SIG-M5 treated with dmso at 0.1 percent for 504 hours (cell line): ENCODE measurements at regions not wholly inside any gene's neighbourhood (a gene's known extent, or its start where the extent isn't known, plus 50 kb on each side); places are given as distances from the start of the nearest gene placed in this dataset.
"Not testable (repeated sequence)": the region's sequence is repeated elsewhere in the genome, so short reads cannot be mapped to it uniquely, and the experiment has no call there.

Experiments
- DNase-seq: peaks from one replicate; lab custom pipeline; 2025; ENCODE audit not compliant: unreplicated experiment; lab: John Stamatoyannopoulos, UW

GRCh38 chr6:15742013-15742412 is 79.2 kb upstream of the DTNBP1 start:
- DNase-seq = not testable (repeated sequence)

- DNase-seq = no peak
These were observed 78.6 kb upstream of the DTNBP1 start for GRCh38 chr6:15741405-15741804.

- no peak for DNase-seq
These were observed 77.0 kb upstream of the DTNBP1 start for GRCh38 chr6:15739867-15740266.

DNA sequence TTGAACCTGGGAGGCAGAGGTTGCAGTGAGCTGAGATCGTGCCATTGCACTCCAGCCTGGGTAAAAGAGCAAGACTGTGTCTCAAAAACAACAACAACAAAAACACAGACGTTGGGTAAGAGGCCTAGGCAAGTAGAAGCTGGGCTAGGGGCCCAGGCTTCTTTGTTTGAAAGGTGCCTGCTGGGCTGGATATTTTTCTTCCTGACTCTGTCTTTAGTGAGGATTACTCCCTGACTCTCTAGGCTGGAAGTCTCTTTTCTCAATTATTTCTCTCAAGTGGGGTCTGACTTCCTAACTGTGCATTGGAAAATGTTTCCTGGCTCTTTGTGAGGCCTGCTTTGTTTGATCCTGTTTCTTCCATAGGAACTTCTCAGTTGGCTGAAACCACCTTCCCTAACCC is 76.5 kb upstream of the DTNBP1 start:
- no peak for DNase-seq

- not testable (repeated sequence) for DNase-seq
These were observed 75.4 kb upstream of the DTNBP1 start for GRCh38 chr6:15738195-15738594.

- DNase-seq = no peak
These were observed 73.5 kb upstream of the DTNBP1 start for GRCh38 chr6:15736297-15736696.

DNA sequence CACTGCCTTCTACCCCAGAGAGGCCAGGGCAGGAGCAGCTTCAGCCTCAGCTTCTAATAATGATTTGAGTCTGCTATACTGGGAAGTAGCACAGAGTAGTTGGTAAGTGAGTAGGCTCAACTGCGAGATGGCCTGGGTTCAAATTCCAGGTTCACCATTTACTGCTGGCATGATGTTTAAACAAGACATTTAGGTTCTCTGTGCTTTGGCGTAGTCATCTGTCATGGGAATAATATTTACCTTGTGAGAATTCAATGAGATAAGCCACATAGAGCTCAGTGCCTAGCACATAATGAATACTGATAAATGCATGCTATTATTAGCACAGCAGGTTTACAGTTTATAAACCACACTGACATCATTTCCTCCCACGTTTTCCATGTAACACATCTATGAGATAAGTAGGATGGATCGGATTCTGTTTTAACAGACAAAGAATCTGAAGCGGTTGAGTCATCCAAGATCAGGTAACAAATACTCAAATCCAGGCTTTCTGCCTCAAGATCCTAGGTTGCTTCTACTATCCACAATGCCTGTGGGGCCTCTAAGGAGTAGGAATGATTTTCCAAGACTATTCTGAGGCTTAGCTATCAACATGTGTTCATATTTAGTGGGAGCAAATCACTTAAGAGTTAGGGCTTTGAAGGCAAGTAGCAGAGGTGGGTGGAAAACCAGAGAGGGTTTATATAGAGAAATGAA is 72.9 kb upstream of the DTNBP1 start:
- DNase-seq = no peak

DNA sequence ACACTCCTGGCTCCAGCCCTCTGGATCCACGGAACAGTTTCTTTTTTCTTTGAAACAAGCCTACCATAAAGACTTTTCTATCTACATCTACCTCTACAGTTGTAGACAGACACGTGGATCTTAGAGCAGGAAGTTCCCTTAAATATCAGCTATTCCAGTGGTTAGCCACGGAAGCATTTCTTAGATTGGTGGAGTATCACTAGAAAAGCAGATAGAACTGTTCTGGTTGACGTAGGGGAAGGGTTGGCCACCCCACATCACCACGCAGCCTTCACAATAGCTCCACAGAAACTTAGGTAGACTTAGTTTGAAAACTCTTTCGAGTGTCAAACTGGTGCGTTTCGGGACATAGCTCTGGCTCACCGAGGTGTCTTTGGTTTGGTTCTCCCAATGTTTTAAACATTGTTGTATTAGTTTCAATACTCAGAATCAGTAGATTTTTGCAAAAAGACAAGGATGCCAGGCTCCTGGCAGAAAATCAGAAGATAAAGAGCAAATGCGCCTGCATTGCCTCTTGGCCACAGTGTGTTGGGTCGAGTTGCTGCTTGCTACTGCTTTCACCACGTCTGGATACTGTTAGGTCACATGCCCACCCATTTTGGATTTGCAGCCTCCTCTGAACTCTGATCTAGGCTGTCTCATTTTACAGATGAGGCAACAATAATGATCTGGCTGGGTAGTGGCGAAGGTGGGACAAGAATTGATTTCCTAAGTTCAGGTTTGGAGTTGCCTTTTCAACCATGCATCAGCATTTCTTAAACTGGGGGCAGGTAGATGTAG is 71.5 kb upstream of the DTNBP1 start:
- DNase-seq = no peak

GRCh38 chr6:15730922-15731321 is 68.1 kb upstream of the DTNBP1 start:
- no peak for DNase-seq

DNA sequence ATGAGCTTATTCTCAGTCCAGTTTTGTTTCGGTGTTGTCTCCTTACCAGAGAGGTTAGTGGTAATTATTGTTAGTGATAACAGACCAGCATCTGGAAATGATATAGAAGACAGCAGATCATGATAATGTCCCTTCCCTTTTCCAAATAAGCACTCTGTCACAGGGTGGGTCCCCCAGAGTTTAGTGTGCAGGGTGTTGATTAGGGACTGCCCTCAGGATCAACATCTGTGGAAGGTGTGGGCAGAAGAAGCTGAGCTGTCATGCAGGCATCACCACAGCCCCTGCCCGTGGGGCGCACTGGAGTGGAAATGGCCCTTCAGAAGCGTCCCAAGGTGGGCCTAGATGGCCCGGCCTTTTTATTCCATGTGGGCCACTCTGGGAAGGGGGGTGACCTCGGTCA is 67.6 kb upstream of the DTNBP1 start:
- DNase-seq = no peak

- DNase-seq = no peak
These were observed 59.9 kb upstream of the DTNBP1 start for GRCh38 chr6:15722731-15723130.

DNA sequence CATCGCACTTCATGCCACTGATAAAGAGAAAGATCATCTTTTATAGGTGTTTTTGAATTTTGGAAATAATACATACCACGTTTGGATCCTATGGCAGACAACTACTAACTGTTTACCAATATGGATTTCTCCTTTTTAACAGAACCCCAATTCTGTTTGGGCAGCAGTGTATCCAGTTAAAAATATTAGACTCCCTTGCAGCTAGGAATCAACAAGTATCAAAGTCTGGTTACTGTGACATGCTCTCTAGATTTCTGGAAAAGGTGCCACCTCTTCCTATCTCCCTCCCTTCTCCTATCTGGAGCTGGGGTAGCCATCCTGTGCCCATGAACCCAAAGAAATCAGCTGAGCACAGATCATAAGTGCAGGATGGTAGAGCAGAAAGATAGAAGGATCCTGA is 54.1 kb upstream of the DTNBP1 start:
- DNase-seq = no peak

GRCh38 chr6:15715851-15716250 is 53.0 kb upstream of the DTNBP1 start:
- no peak for DNase-seq

- DNase-seq = no peak
These were observed 52.2 kb upstream of the DTNBP1 start for GRCh38 chr6:15715060-15715459.

GRCh38 chr6:15714658-15715057 is 51.8 kb upstream of the DTNBP1 start:
- DNase-seq = no peak

GRCh38 chr6:15713325-15713724 is 50.5 kb upstream of the DTNBP1 start:
- DNase-seq = no peak

DNA sequence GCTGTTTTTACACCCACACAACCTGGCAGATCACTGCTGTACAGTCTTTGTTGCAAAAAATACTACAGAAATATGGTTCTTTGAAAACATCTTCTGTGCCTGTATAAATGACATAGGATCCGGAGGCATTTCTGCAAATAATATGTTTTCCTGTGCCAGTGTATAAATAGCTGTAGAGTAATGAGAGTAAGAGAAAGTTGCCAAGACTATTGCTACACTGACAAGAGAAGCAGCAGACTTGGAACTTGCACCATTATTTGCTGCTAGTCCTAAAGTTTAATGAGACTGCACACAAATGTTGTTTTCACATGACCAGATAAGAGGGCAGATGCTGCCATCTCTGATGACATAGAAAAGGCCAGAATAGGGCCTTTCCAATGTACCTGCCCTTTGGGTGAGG is 50.0 kb upstream of the DTNBP1 start:
- no peak for DNase-seq
